Esophagus squamous epithelium (tissue), 4 donors: ENCODE measurements at regions not wholly inside any gene's neighbourhood (a gene's known extent, or its start where the extent isn't known, plus 50 kb on each side); places are given as distances from the start of the nearest gene placed in this dataset.

Source experiments
- POLR2A ChIP-seq, 4 donors: fragments of 450-650 bp; IDR thresholded peaks; one replicate each; pipeline ENCODE4 v1.6.1; 2017; ENCODE audit warnings: antibody characterized with exemption in 4 of 4, mild to moderate bottlenecking in 4 of 4, moderate library complexity in 3 of 4
- TF ChIP-seq, protein P1 (sequence below), 6 experiments: fragments of 450-650 bp in 4 of 6; fragments of 200-600 bp in 2 of 6; sonication (generic) in 2 of 6; IDR thresholded peaks; one replicate each; pipeline ENCODE4 v1.5.1; 2016 to 2019; ENCODE audit warnings: antibody characterized with exemption in 6 of 6, mild to moderate bottlenecking in 4 of 6, moderate library complexity in 4 of 6

DNA sequence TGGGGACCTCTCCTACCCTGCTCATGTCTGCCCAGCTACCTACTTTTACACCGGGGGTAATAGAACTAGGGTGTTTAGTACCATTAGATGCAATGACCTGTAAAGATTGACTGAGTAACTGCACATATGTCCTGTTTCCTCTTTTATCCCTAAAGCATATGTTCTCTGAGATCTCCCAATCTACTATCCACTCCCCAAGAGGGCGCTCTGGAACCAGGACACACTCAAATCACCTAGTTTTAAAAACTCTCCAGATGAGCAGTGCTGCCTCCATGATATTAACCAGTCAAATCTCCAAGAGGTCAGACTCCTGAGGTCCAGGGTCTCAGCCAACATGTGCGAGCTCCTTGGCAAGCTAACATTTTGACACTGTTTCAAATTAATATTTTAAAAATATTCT is 87.0 kb upstream of the TSPAN5 start:
- TF ChIP-seq POLR2A (IDR thresholded peaks at IDR 0.05): no peak
- TF ChIP-seq, protein P1, sequence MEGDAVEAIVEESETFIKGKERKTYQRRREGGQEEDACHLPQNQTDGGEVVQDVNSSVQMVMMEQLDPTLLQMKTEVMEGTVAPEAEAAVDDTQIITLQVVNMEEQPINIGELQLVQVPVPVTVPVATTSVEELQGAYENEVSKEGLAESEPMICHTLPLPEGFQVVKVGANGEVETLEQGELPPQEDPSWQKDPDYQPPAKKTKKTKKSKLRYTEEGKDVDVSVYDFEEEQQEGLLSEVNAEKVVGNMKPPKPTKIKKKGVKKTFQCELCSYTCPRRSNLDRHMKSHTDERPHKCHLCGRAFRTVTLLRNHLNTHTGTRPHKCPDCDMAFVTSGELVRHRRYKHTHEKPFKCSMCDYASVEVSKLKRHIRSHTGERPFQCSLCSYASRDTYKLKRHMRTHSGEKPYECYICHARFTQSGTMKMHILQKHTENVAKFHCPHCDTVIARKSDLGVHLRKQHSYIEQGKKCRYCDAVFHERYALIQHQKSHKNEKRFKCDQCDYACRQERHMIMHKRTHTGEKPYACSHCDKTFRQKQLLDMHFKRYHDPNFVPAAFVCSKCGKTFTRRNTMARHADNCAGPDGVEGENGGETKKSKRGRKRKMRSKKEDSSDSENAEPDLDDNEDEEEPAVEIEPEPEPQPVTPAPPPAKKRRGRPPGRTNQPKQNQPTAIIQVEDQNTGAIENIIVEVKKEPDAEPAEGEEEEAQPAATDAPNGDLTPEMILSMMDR (IDR thresholded peaks at IDR 0.05): peak in 2 of 6 experiments; percentile 18 to 33
